NCI-H128 (cell line): ENCODE measurements at regions not wholly inside any gene's neighbourhood (a gene's known extent, or its start where the extent isn't known, plus 50 kb on each side); places are given as distances from the start of the nearest gene placed in this dataset.

Experiments used
- DNase-seq: peaks from one replicate; lab custom pipeline; 2025; ENCODE audit not compliant: unreplicated experiment; lab: John Stamatoyannopoulos, UW

DNA sequence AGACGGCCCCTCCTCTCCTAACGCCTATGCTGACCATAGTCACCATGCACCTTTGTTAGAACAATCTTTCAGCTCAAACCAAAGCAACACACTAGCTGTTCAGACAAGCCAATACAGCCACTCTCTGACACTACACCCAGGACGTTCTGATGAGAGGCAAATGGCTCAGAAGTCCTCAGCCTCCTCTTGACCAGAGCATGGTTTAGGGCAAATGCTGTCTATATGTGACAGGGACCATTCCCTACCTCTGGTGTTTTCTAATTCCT lies 264.8 kb upstream of the HES1 start:
- no peak for DNase-seq

DNA sequence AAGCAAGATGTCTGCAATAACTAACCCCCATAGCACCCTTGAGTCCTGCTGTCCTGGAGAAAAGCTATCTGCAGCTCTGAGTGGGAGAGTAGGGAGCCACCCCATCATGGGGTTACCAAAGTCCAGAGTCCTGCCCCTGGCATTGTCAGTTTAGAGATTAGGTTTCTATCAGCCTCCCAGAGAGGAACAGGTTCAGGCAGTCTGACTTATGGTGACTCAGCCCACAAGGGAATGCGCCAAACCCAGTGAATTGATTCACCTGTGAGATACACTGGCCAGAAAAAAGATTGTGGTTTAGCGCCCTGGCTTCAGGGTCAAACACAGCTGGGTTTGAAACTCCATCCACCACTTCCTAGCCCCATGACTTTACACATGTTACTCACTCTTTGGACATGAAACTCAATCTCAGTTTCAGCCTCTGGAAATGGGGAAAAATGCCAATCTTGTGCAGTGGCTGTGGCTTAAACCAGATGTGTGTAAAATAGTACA lies 263.6 kb upstream of the HES1 start:
- no peak for DNase-seq

DNA sequence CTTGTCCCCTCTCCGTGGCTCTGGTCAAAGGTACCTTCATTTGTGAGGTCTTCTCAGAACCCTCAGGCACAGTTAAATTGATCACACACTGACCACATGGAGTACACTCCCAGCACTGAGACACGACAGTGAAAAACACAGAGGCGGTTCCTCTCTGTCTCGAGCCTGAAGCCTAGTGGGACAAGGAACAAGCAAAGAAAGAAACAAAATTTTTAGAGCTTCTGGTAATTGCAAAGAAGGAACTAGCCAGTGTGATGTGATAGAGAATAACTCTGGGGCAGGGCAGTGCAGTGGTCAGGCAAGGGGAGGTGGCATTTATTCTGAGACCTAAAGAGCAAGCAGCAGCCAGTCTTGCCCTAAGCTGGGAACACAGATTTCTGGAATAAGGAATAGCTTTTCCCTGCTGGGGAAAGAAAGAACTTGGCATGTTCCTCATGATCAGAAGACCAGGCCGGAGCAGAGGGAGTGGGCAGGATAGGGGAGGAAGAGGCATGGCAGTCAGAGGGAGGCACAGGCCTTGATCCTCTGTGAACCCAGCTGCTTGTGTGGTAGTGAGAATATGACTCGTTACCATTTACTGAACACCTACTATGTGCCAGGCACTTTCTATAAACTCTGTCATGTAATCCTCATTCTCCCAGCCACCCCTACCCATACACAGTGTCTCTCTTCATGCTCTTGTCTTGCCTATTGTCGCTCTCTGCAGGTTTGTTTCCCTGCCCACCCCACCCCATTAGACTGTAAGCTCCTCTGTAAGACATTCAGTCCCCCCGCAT lies 262.3 kb upstream of the HES1 start:
- DNase-seq = no peak

DNA sequence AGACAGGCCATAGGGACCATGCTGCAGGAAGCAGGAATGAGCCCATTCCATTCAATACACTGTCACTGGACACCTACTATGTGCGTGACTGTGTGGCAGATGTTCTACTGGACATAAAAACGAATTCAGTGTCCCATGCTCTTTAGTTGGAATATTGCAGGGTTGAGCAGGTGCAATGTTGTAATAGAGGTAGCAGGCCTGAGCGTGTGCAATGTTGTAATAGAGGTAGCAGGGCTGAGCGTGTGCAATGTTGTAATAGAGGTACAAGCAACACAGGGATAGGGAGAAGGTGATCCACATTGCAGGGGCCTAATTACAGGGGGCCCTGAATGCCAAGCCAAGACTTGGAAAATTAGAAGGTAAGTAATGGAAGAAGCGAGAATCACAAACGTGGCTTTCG lies 261.4 kb upstream of the HES1 start:
- DNase-seq = no peak

DNA sequence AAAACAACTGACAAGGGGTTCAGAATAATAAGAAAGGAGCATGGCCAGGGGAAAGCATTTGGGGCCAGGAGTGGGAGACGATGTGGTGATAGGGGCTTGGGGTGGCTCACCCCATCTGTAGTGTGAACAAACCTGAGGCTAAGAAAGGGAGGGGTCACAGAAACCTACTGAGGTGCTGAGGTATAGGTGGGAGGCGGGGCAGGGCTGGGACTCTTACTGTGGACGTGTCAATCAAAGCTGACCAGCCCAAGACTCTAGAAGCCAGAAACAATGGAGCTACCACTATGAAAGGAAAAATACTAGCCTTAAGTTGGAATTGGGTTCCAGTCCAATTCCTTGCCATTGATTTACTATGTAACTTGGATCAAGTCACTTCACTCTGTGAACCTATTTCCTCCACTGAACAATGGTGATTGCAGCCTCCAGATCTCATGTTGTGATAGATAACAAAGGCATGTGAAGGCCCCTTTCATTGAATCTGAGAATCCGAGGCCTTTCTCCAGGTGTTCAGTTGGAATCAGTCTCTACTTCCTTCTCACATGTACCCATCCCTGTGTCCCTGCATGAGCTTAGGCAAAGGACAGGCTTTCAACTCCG lies 260.9 kb upstream of the HES1 start:
- no peak for DNase-seq

DNA sequence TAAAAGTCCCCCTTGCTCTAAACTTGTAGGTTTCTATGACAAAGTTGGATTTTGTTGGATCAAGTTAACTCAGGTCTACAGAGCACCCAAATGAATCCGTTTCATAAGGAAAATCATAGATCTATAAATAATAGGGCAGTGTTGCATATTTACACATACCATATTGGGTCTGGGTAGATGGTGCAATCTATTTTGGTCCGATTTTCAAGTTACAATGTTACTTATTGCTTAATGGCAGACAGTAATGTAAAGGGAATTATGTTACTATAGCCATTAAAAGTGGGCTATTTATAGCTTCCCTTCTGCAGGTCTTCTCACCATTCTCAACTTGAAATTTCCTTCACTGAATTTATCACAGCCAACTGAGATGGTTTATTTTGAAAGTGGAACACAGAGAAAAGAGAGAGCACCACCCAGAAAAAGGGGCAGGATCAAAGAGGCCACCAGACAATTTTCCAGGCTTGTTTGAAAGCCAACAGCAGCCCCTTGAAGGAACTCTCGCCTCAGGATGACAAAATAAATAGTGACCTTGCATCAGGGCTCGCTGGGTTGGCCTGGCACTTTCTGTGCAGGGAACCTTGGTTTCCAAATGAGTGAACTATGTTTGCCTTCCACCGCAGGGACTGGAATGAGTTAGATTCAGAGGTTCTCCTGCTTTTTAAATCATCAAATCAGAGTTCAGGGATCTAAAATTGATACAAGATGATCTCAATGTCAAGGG lies 260.2 kb upstream of the HES1 start:
- no peak for DNase-seq

DNA sequence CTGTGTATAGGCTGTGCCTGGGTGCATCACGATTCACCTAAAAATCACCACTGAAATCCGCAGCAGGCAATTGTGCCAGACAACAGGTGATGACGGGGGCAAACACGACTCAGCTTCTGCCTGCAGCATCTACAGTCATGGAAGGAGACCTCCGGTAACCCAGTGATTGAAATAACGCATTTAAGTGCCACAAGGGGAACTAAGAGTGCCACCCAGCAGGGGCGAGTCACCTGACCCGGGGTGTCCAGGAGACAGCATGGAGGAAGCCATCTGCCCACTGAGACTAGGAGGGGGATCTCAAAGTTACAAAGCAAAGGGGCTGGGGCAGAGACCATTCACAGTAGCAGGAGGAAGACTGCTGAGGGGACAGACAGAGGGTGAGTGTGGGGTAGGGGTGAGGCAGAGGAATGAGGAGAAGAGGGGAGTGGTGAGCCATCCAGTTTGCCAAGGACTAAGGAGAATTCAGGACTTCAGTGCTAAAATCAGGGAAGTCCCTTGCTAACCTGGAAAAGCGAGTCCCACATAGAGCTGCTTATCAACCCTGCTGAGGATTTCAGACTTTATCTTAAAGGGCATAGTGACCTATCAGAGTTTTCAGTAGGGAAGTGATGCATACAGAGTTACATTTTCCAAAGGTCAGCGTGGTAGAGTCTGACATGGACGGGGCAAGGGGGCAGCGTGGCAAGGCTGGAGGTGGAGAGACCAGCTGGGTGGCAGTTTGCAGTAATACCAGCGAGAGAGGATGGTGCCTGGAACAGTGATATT lies 256.7 kb upstream of the HES1 start:
- no peak for DNase-seq

DNA sequence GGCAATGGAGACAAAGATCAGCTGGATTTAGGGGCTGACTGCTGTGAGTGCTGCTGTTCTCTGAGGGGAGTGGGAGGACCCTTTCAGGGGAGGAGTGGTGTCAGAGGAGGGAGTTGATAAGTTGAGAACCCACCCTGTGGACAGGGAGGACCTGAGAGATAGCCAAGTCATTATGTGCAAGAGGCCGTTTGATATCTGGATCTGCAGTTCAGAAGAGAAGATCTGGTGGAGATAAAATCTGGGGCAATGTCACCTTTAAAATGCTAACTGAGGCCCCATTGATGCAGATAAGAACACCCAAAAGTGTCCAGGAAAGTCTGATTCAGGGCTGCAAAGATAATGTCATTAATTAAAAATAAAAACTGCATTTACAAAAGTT lies 256.1 kb upstream of the HES1 start:
- no peak for DNase-seq

DNA sequence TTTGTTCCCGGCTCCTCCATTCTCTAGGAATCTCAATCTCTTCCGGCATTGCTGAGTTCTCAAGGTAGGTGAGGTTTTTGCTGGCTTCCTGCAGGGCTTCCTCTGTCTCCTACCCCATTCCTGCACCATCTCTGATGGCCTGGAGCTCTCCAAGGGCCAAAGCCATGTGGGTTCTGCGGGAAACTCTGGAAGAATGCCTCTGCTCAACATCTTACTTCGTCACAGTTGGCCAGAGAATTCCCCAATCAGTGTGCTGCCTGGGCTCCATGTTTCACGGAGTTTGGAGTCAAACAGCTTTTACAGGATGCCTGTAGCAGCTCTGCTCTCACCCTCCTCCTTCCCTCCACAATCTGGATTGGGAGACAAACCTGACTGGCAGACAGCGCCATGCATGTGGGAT lies 253.9 kb upstream of the HES1 start:
- DNase-seq = no peak

DNA sequence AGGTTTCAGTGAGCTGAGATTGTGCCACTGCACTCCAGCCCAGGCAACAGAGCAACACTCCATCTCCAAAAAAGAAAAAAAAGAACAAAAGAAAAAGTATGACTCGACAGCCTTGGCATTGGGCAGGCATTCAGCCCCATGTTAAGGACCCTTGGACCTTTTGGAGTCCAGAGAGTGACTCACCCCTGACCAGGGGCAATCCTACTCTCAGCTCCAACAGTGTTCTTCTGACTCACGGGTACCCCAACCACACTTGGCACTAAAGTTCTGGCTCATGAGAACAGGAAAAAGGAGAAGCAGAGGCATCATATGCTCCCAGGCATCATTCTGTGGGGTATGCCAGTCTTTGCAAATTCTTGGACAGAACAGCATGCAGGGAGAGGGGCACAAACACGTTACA lies 252.4 kb upstream of the HES1 start:
- DNase-seq = no peak

DNA sequence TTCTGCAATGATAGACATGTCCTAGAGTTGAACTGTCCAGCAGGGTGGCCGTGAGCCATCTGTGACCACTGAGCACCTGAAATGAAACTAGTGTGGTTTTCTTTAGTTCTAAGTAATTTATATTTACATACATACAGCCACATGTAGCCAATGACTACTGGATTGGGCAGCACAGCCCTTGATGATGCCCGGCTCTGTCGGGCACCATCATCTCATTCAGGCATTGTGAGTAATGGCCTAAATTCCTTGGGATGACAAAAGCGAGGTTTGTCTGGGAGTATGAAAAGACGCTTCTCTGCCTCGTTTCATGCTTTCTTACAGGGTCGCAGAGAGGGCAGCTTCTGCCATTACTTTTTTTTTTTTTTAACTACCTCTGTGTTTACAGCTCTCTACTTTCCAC lies 251.9 kb upstream of the HES1 start:
- DNase-seq = no peak

DNA sequence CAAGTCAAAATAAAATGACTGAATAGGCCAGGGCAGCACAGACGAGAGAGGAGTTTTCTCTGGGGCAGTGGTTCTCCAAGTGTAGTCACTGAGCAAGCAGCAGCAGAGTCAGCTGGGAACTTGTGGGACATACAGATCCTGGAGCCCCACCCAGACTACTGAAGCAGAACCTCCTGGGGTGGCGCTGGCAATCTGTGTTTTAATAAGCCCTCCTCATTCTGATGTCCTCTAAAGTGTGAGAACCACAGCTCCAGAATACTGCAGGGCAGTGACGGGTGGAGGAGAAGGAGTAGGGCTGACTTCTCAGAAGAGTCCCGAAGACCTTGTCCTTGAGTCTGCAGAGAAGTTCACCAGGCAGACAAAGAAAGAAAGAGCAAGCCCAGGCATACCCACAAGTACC lies 251.3 kb upstream of the HES1 start:
- no peak for DNase-seq

DNA sequence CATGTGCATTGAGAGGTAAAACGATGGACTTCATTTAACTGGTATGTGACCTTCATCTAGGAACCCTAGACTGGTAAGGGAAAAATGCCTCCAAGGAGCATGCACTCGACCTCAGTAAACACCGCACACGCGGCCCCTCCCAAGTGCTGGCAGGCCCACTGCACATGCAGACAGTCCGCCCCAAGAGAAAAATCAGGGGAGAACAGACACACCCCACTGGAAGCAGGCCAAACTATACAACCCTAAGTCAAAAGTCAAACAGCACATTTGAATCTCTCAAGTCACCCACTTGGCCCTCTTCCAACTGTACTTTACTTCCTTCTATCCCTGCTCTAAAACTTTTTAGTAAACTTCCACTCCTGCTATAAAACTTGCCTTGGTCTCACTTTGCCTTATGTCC lies 250.1 kb upstream of the HES1 start:
- DNase-seq = no peak

DNA sequence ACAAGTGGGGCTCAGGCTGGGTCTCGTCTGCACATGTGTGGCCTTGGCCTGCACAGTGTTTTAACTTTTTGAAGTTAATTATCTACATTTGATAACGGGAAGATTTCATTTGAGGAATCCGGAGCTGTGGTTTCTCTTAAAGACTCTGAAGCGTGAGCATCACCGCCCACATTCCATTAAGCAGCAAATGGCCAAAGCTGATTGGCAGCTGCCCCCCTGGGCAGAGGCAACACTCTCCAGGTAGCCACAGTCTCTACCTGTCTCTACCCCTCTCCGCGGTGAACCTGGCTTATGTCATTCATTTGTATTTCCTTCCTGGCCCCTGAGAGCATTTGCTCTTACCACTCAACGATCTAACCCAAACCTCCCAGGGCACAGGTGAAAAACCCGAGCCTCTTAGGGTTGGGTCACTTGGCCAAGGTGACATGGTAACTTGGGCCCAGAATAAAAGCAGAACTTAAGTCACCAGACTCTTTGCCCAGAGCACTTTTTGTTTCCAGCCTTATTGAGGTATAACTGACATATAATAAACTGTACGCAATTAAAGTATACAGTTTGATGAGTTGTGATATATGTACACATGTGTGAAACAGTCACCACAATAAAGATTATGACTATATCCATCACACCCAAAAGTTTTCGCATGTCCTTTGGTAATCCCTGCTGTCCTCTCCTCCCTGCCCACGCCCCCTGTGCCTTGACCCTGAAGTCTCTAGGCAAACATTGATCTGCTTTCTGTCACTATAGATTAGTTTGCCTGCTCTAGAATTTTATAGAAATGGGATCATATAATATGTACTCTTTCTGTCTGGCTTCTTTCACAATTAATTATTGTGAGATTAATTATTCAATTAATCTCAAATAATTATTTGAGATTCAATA lies 245.7 kb upstream of the HES1 start:
- DNase-seq = no peak

DNA sequence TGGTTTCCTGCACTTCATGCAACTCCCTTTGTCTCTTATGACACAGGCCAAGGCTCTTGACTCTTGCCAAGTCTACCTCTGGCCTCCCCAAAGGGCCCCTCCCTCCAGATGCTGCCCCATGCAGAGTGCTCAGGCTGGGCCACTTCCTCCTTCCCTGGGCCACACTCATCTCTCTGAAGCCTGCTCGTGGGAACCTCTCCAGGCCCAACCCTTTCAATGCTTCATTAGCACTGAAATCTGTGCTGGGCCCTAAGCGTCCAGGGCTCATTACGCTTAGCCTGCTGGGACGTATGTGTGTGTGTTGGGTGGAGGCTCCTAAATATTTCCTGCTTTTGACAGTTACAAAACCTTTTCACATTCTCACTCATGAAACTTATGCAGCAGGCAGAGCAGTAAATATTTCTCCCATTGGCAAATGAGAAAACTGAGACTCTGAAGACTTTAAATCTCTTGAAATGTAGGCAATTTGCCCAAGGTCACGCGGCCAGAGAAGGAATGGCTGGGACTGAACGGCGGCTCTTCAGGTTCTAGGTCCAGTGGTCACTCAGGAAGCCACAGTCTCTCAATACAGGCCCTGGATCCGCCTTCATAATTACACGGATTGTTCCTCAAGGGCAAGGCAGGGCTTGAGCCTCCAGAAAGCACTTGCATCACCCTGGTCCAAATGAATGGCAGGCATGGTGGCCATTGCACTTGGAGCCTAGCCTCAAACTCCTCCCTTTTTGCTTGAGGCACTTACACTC lies 241.7 kb upstream of the HES1 start:
- no peak for DNase-seq

DNA sequence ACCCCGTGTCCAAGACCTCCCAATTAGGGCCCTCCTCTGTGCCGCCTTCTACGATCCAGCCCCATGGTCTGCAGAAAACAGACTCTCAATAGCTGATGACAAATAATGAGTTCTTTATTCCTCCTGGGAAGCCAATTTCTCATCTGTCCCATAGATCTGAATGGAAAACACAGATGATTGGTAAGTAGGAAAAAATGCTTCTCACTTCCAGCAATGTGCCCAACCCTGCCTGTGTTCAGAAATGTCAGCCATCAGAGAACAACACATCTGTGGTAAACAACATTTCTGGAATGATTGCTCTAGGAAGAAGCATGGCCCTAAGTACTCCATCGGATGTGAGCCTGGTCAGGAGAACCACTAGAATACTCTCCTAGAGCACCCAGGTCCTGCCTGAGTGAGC lies 240.5 kb upstream of the HES1 start:
- DNase-seq = no peak

DNA sequence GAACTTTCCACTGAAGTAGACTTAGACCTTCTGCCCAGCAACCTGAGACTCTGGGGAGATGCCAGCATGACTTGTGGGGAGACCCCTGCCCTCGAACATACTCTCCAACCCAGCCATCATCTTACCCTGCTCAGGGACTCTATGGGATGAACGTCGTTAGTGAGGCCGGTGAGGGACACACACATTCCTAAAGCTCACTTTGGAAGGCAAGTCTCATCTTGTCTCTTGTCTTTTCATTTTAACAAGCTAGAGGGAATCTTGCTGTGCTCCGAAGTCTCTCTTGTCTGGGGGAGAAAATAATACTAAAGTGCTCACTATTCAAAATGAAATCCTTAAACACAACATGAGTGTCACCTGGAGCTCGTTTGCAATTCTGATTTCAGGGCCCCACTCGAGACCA lies 239.5 kb upstream of the HES1 start:
- DNase-seq = no peak

DNA sequence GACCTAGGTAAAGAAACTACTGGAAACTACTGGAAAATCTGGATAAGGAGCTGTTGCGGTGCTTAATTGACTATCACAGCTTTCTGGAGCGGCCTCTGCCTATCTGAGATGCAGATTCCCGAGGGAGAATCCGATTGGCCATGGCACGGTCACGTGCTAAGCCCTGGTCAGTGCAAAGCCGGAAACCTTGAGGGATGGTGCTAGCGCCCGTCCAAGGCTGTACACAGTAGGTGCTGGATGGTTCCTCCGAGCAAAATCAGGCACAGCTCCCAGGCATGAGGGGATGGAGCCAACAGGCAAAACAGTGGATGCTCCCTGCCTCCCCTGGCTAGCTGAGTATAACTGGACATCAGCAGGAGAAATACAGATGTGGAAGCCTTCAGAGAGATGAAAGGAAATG lies 238.7 kb upstream of the HES1 start:
- no peak for DNase-seq

DNA sequence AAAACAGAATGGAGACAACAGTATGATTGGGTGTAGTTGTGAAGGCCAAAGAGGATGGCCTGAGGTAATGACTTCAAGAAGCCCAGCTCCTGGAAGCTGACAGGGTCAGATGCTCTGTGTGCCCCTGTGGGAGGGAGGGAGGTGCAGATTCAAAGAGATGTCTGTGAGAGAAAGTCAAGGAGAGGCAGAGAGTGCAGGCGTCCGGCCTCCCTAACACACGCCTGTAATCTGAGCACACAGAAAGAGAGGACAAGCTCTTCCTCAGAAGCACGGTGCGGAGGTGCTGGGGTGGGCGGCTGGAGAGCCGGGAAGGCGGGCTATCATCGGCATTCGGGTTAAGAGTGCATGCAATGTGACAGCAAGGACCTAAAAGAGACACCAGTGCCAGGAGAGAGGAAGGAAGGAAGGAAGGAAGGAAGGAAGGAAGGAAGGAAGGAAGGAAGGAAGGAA lies 238.2 kb upstream of the HES1 start:
- no peak for DNase-seq

DNA sequence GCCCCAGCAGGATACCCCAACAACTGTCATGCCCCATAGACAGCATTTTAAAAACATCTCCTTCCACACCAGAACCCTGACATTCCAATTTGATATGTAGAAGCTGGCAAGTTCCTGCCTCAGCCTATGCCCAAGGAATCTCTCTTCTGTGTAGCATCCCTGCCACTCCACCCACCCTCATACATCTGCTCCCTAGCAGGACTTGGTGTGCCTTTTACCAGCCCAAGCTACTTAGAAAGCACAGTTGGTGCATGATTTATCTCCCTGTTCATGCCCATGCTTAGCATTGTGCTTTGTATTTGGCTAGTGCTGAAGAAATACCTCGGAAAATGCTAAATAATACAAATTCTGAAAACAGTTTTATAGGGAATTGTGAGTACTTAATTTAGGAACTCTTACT lies 236.9 kb upstream of the HES1 start:
- DNase-seq = no peak
